ENCODE measurements at regions not wholly inside any gene's neighbourhood (a gene's known extent, or its start where the extent isn't known, plus 50 kb on each side); places are given as distances from the start of the nearest gene placed in this dataset.

DNA sequence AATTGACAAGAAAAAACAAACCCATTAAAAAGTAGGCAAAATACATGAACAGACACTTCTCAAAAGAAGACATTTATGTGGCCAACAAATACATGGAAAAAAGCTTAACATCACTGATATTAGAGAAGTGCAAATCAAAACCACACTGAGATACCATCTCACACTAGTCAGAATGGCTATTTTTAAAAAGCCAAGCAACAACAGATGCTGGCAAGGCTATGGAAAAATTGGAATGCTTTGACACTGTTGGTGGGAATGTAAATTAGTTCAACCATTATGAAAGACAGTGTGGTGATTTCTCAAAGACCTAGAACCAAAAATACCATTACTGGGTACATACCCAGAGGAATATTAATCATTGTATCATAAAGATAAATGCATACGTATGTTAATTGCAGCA, 641.1 kb upstream of the B3GALT2 start:
- no peak for TF ChIP-seq EP300 (IDR thresholded peaks at IDR 0.05; ENCODE audit: low read length)
- TF ChIP-seq RAD21 (CRISPR knock-in tag; conservative IDR thresholded peaks at IDR 0.05 in 1 of 2, IDR thresholded peaks at IDR 0.05 in 1 of 2): no peak
- TF ChIP-seq, protein P1, sequence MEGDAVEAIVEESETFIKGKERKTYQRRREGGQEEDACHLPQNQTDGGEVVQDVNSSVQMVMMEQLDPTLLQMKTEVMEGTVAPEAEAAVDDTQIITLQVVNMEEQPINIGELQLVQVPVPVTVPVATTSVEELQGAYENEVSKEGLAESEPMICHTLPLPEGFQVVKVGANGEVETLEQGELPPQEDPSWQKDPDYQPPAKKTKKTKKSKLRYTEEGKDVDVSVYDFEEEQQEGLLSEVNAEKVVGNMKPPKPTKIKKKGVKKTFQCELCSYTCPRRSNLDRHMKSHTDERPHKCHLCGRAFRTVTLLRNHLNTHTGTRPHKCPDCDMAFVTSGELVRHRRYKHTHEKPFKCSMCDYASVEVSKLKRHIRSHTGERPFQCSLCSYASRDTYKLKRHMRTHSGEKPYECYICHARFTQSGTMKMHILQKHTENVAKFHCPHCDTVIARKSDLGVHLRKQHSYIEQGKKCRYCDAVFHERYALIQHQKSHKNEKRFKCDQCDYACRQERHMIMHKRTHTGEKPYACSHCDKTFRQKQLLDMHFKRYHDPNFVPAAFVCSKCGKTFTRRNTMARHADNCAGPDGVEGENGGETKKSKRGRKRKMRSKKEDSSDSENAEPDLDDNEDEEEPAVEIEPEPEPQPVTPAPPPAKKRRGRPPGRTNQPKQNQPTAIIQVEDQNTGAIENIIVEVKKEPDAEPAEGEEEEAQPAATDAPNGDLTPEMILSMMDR (IDR thresholded peaks at IDR 0.05 in 2 of 3, conservative IDR thresholded peaks at IDR 0.05 in 1 of 3; ENCODE audit: insufficient read depth in 2 of 3, low read depth in 1 of 3, low read length in 3 of 3): no peak
- TF ChIP-seq ASH1L (IDR thresholded peaks at IDR 0.05; ENCODE audit: borderline replicate concordance, low read depth, partially characterized antibody): no peak
- TF ChIP-seq HMG20B (CRISPR knock-in tag; IDR thresholded peaks at IDR 0.05): no peak
- no peak for TF ChIP-seq ZNF707 (CRISPR knock-in tag; conservative IDR thresholded peaks at IDR 0.05)
- TF ChIP-seq, protein P2, sequence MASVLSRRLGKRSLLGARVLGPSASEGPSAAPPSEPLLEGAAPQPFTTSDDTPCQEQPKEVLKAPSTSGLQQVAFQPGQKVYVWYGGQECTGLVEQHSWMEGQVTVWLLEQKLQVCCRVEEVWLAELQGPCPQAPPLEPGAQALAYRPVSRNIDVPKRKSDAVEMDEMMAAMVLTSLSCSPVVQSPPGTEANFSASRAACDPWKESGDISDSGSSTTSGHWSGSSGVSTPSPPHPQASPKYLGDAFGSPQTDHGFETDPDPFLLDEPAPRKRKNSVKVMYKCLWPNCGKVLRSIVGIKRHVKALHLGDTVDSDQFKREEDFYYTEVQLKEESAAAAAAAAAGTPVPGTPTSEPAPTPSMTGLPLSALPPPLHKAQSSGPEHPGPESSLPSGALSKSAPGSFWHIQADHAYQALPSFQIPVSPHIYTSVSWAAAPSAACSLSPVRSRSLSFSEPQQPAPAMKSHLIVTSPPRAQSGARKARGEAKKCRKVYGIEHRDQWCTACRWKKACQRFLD (CRISPR knock-in tag; IDR thresholded peaks at IDR 0.05): no peak
- no peak for TF ChIP-seq RBFOX2 (IDR thresholded peaks at IDR 0.05; ENCODE audit: low read depth, low read length)
- no peak for TF ChIP-seq CREM (IDR thresholded peaks at IDR 0.05; ENCODE audit: low read depth)
- TF ChIP-seq EZH2 (IDR thresholded peaks at IDR 0.05; ENCODE audit: borderline replicate concordance, low read depth, low read length): no peak
- no peak for TF ChIP-seq SMAD3 (CRISPR knock-in tag; conservative IDR thresholded peaks at IDR 0.05)
- no peak for TF ChIP-seq ESRRA (IDR thresholded peaks at IDR 0.05; ENCODE audit: borderline replicate concordance, low read depth)
- no peak for TF ChIP-seq JUND (IDR thresholded peaks at IDR 0.05; ENCODE audit: borderline replicate concordance, low read depth, low read length)
- TF ChIP-seq JUND (tag; IDR thresholded peaks at IDR 0.05; ENCODE audit: borderline replicate concordance, low read depth, low read length): no peak
- TF ChIP-seq, protein P3, sequence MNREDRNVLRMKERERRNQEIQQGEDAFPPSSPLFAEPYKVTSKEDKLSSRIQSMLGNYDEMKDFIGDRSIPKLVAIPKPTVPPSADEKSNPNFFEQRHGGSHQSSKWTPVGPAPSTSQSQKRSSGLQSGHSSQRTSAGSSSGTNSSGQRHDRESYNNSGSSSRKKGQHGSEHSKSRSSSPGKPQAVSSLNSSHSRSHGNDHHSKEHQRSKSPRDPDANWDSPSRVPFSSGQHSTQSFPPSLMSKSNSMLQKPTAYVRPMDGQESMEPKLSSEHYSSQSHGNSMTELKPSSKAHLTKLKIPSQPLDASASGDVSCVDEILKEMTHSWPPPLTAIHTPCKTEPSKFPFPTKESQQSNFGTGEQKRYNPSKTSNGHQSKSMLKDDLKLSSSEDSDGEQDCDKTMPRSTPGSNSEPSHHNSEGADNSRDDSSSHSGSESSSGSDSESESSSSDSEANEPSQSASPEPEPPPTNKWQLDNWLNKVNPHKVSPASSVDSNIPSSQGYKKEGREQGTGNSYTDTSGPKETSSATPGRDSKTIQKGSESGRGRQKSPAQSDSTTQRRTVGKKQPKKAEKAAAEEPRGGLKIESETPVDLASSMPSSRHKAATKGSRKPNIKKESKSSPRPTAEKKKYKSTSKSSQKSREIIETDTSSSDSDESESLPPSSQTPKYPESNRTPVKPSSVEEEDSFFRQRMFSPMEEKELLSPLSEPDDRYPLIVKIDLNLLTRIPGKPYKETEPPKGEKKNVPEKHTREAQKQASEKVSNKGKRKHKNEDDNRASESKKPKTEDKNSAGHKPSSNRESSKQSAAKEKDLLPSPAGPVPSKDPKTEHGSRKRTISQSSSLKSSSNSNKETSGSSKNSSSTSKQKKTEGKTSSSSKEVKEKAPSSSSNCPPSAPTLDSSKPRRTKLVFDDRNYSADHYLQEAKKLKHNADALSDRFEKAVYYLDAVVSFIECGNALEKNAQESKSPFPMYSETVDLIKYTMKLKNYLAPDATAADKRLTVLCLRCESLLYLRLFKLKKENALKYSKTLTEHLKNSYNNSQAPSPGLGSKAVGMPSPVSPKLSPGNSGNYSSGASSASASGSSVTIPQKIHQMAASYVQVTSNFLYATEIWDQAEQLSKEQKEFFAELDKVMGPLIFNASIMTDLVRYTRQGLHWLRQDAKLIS (CRISPR knock-in tag; IDR thresholded peaks at IDR 0.05): no peak

All from K562 (cell line).